HepG2 (cell line): ENCODE measurements at regions not wholly inside any gene's neighbourhood (a gene's known extent, or its start where the extent isn't known, plus 50 kb on each side); places are given as distances from the start of the nearest gene placed in this dataset.

Source experiments
- ADNP ChIP-seq: sonication (generic); formaldehyde crosslinking; IDR thresholded peaks from 2 replicates; pipeline ENCODE4 v1.4.0; 2020; ENCODE audit warnings: missing genetic modification reagents
- ATF1 ChIP-seq: IDR thresholded peaks from 2 replicates; pipeline ENCODE4 v1.6.1; 2016; ENCODE audit warnings: mild to moderate bottlenecking, control low read depth
- FUBP1 ChIP-seq: sonication (generic); formaldehyde crosslinking; IDR thresholded peaks from 2 replicates; pipeline ENCODE4 v1.5.1; 2020; ENCODE audit warnings: missing genetic modification reagents, mild to moderate bottlenecking, borderline replicate concordance
- HNF1A ChIP-seq, 2 experiments: sonication (generic) in 1 of 2; formaldehyde crosslinking in 1 of 2; IDR thresholded peaks; 2 replicates each; pipeline versions ENCODE4 v1.4.0 to v1.6.1; 2016 to 2020; ENCODE audit warnings: borderline replicate concordance in 1 of 2, low read depth in 1 of 2, mild to moderate bottlenecking in 1 of 2, missing genetic modification reagents in 1 of 2
- HNRNPH1 ChIP-seq: fragments of 200-400 bp; formaldehyde crosslinking; optimal IDR thresholded peaks from 2 replicates; pipeline ENCODE3; 2017; ENCODE audit warnings: mild to moderate bottlenecking, low read depth, low read length
- HNRNPK ChIP-seq: fragments of 200-400 bp; formaldehyde crosslinking; IDR thresholded peaks from 2 replicates; pipeline ENCODE4 v1.6.1; 2018; ENCODE audit warnings: low read length, low read depth, moderate library complexity, mild to moderate bottlenecking; ENCODE audit not compliant: poor library complexity, severe bottlenecking
- KDM5A ChIP-seq: fragments of 200-600 bp; sonication (generic); IDR thresholded peaks from 2 replicates; pipeline ENCODE4 v1.7.0; 2018; ENCODE audit warnings: antibody characterized with exemption, mild to moderate bottlenecking, low read length, borderline replicate concordance
- KLF16 ChIP-seq, 2 experiments: sonication (generic) in 1 of 2; formaldehyde crosslinking in 1 of 2; IDR thresholded peaks; 2 replicates each; pipeline versions ENCODE4 v1.6.1 to v1.8.0; 2016 to 2023; ENCODE audit warnings: missing genetic modification reagents in 2 of 2, missing compliant biosample characterization in 1 of 2
- KMT2A ChIP-seq: sonication (generic); formaldehyde crosslinking; IDR thresholded peaks from 2 replicates; pipeline ENCODE4 v1.4.0; 2020; ENCODE audit warnings: missing genetic modification reagents
- MAFG ChIP-seq: sonication (generic); formaldehyde crosslinking; IDR thresholded peaks from 2 replicates; pipeline ENCODE4 v1.5.1; 2020; ENCODE audit warnings: mild to moderate bottlenecking, missing genetic modification reagents
- MIER2 ChIP-seq: IDR thresholded peaks from 2 replicates; pipeline ENCODE4 v1.6.1; 2016; ENCODE audit warnings: missing biosample characterization, missing genetic modification reagents
- MTA1 ChIP-seq: sonication (generic); formaldehyde crosslinking; IDR thresholded peaks from 2 replicates; pipeline ENCODE4 v1.4.0; 2020; ENCODE audit warnings: missing genetic modification reagents, mild to moderate bottlenecking, borderline replicate concordance
- NCOR1 ChIP-seq: fragments of 200-600 bp; sonication (generic); IDR thresholded peaks from 2 replicates; pipeline ENCODE4 v1.7.0; 2017; ENCODE audit warnings: antibody characterized with exemption, low read length, borderline replicate concordance
- RAD51 ChIP-seq: fragments of 450-650 bp; IDR thresholded peaks from 2 replicates; pipeline ENCODE4 v1.6.1; 2016; ENCODE audit warnings: borderline replicate concordance
- RBM39 ChIP-seq: fragments of 200-400 bp; formaldehyde crosslinking; IDR thresholded peaks from one replicate; pipeline ENCODE4 v1.6.1; 2018; ENCODE audit warnings: antibody characterized with exemption, mild to moderate bottlenecking, low read depth, low read length; ENCODE audit not compliant: poor library complexity, severe bottlenecking
- SIX1 ChIP-seq: sonication (generic); formaldehyde crosslinking; IDR thresholded peaks from 2 replicates; pipeline ENCODE4 v1.4.0; 2020; ENCODE audit warnings: missing genetic modification reagents, borderline replicate concordance
- SRSF4 ChIP-seq: fragments of 200-400 bp; formaldehyde crosslinking; IDR thresholded peaks from one replicate; pipeline ENCODE4 v1.6.1; 2018; ENCODE audit warnings: mild to moderate bottlenecking, low read depth, low read length, moderate library complexity; ENCODE audit not compliant: poor library complexity, severe bottlenecking
- TFAP4 ChIP-seq: sonication (generic); IDR thresholded peaks from 2 replicates; pipeline ENCODE4 v1.6.1; 2016; ENCODE audit warnings: low read depth, borderline replicate concordance
- XRCC5 ChIP-seq: fragments of 200-400 bp; formaldehyde crosslinking; optimal IDR thresholded peaks from 2 replicates; pipeline ENCODE3; 2017; ENCODE audit warnings: mild to moderate bottlenecking, low read length
- YY1 ChIP-seq: IDR thresholded peaks from 2 replicates; pipeline ENCODE4 v1.6.1; 2011; ENCODE audit warnings: low read length, low read depth, moderate library complexity, mild to moderate bottlenecking; ENCODE audit not compliant: insufficient read depth, insufficient replicate concordance
- ZNF124 ChIP-seq: sonication (generic); formaldehyde crosslinking; IDR thresholded peaks from 2 replicates; pipeline ENCODE4 v1.4.0; 2020; ENCODE audit warnings: missing genetic modification reagents
- ZNF337 ChIP-seq: sonication (generic); formaldehyde crosslinking; IDR thresholded peaks from 2 replicates; pipeline ENCODE4 v1.5.1; 2020; ENCODE audit warnings: missing genetic modification reagents, low read depth, mild to moderate bottlenecking, borderline replicate concordance
- ZNF558 ChIP-seq: sonication (generic); formaldehyde crosslinking; IDR thresholded peaks from 2 replicates; pipeline ENCODE4 v1.9.0; 2022; ENCODE audit warnings: mild to moderate bottlenecking, missing genetic modification reagents, borderline replicate concordance

- TF ChIP-seq FUBP1 (CRISPR knock-in tag), result no peak
- TF ChIP-seq MTA1 (CRISPR knock-in tag), result no peak
- no peak for TF ChIP-seq ADNP (CRISPR knock-in tag)
- peak; percentile 97 for TF ChIP-seq HNF1A (IDR thresholded peaks at IDR 0.05; ENCODE audit: low read depth)
- peak; percentile 96 for TF ChIP-seq HNF1A (CRISPR knock-in tag; IDR thresholded peaks at IDR 0.05; ENCODE audit: borderline replicate concordance)
- 0 out of 2 replicates have a peak, but pooled peaks have one; percentile 27 for TF ChIP-seq SIX1
- no peak for TF ChIP-seq ZNF558 (CRISPR knock-in tag)
- TF ChIP-seq RAD51, result no peak
- TF ChIP-seq SRSF4, result no peak
- peak in 1 of 2 experiments; percentile 38; a peak in 1 of 4 replicates for TF ChIP-seq KLF16 (CRISPR knock-in tag; IDR thresholded peaks at IDR 0.05)
- TF ChIP-seq ZNF337 (CRISPR knock-in tag), result no peak
- TF ChIP-seq XRCC5, result no peak
- TF ChIP-seq YY1, result no peak
- no peak for TF ChIP-seq TFAP4
- no peak for TF ChIP-seq HNRNPK
- no peak for TF ChIP-seq ZNF124 (CRISPR knock-in tag)
- TF ChIP-seq MIER2 (CRISPR knock-in tag), result no peak
- no peak for TF ChIP-seq ATF1
- peak; percentile 65; the same call in 1 of the 2 replicates for TF ChIP-seq NCOR1
- TF ChIP-seq KDM5A, result no peak; the same call in 1 of the 2 replicates
- no peak for TF ChIP-seq MAFG (CRISPR knock-in tag)
- no peak for TF ChIP-seq HNRNPH1
- TF ChIP-seq KMT2A, result no peak
- no peak for TF ChIP-seq RBM39
Observed at GRCh38 chr5:109989994-109990722, 300.4 kb downstream of the MAN2A1 start (continued).
